HUES64 (cell line): ENCODE measurements at regions not wholly inside any gene's neighbourhood (a gene's known extent, or its start where the extent isn't known, plus 50 kb on each side); places are given as distances from the start of the nearest gene placed in this dataset.

Experiments
- H3K27ac ChIP-seq: 2 replicates; pipeline ENCODE4 v1.7.0; 2013; ENCODE audit warnings: low read depth, low read length, inconsistent platforms
- H3K27me3 ChIP-seq: 2 replicates; pipeline ENCODE4 v1.6.1; 2013; ENCODE audit warnings: mild to moderate bottlenecking, low read length; ENCODE audit not compliant: insufficient read depth
- H3K36me3 ChIP-seq: 2 replicates; pipeline ENCODE4 v1.6.1; 2013; ENCODE audit warnings: mild to moderate bottlenecking, low read length; ENCODE audit not compliant: insufficient read depth
- H3K4me1 ChIP-seq: 2 replicates; pipeline ENCODE4 v1.6.1; 2013; ENCODE audit warnings: mild to moderate bottlenecking, low read length, moderate library complexity; ENCODE audit not compliant: insufficient read depth
- H3K4me3 ChIP-seq: 2 replicates; pipeline ENCODE4 v1.5.1; 2013; ENCODE audit warnings: mild to moderate bottlenecking, low read length, moderate library complexity
- H3K9ac ChIP-seq: 2 replicates; pipeline ENCODE4 v1.6.1; 2013; ENCODE audit warnings: mild to moderate bottlenecking, low read depth, low read length
- H3K9me3 ChIP-seq: 2 replicates; pipeline ENCODE4 v1.6.1; 2013; ENCODE audit warnings: low read depth, low read length; ENCODE audit not compliant: insufficient read depth
- WGBS: fragments of 150-250, 120-280 bp; methylation state at CpG from one replicate; pipeline ENCODE4 v1.1.7; 2013; ENCODE audit warnings: missing lambda C conversion rate; 5-methylcytosine and 5-hydroxymethylcytosine counted together

DNA sequence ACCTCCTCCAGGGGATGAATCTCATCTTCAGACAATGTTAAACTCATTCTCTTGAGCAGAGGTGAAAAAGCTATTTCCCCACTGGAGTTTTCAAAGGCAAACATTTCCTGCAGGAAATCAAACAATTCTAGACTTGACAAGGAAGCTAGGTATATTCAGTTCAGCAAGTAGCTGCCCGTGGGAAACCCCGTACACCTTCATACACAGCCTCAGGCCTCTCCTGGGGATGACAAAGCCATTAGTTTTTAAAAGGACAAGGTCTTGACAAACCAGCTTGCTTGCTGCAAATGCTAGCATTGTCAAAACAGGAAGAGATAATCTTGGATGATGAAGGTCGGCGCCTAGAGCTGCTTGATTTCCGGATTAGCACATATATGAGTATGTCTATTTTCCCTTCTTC is 1630.8 kb upstream of the TENM4 start:
- Histone ChIP-seq H3K4me3 (no peak overlapping the region), H3K9me3 (no peaks in the 10 kb centered on the region), H3K4me1 (peaks cover 10% of the 10 kb centered on the region; the same call in 1 of the 2 replicates), H3K9ac (no peak overlapping the region), H3K27me3 (no peaks in the 10 kb centered on the region), H3K27ac (no peak overlapping the region), H3K36me3 (no peaks in the 10 kb centered on the region)
- WGBS, result 91% methylated on average over 5 of the region's 5 CpGs

- no peaks in the 10 kb centered on the region for H3K36me3 ChIP-seq
- 87% methylated on average over 4 of the region's 4 CpGs for WGBS
- no peaks in the 10 kb centered on the region for H3K9me3 ChIP-seq
- H3K9ac ChIP-seq, result no peak overlapping the region
- H3K27me3 ChIP-seq, result no peaks in the 10 kb centered on the region
- H3K4me1 ChIP-seq, result peaks cover 10% of the 10 kb centered on the region; the same call in 1 of the 2 replicates
- no peak overlapping the region for H3K27ac ChIP-seq
- no peak overlapping the region for H3K4me3 ChIP-seq
Observed at GRCh38 chr11:81070948-81071347, 1630.1 kb upstream of the TENM4 start.

GRCh38 chr11:81059356-81059755 is 1618.5 kb upstream of the TENM4 start:
- no peaks in the 10 kb centered on the region for H3K36me3 ChIP-seq
- WGBS, result 11% methylated on average over 1 of the region's 1 CpG
- H3K9me3 ChIP-seq, result no peaks in the 10 kb centered on the region
- H3K27me3 ChIP-seq, result no peaks in the 10 kb centered on the region
- peaks cover 5% of the 10 kb centered on the region for H3K4me1 ChIP-seq
- no peak overlapping the region for H3K27ac ChIP-seq
- H3K4me3 ChIP-seq, result no peak overlapping the region
- no peak overlapping the region for H3K9ac ChIP-seq

- H3K27me3 ChIP-seq, result no peaks in the 10 kb centered on the region
- no peak overlapping the region for H3K4me3 ChIP-seq
- no peaks in the 10 kb centered on the region for H3K9me3 ChIP-seq
- 92% methylated on average over 3 of the region's 3 CpGs for WGBS
- H3K27ac ChIP-seq, result no peak overlapping the region
- H3K4me1 ChIP-seq, result no peaks in the 10 kb centered on the region
- H3K9ac ChIP-seq, result no peak overlapping the region
- no peaks in the 10 kb centered on the region for H3K36me3 ChIP-seq
Observed at GRCh38 chr11:81052344-81053158, 1611.7 kb upstream of the TENM4 start.

DNA sequence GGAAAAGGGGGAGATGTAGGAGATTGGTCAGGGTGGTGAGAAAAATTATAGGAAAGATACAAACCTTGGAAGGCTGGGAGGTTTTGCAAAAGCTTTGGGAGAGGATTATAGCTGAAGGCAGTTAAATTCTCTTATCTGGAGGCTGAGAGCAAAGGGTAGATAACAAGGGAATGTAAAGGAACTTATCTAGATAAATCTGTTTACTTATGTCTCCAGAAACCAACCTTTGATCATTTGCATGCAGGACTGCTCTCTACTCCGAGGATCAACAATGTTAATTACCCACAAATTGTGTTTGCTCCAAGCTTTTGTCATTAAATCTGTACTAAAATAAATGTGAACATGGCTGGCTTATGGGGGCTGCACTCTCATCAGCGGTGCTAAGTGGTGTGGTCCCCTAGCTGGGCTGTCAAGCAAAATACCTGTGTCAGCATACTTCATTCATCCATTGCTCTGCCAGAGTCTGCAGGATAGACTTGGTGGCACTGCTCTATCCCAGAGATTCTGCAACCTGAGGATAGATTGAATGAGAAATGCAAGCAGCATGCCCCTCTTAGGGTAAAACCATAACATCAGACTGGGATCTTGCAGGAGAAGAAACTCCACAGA is 1599.2 kb upstream of the TENM4 start:
- H3K9me3 ChIP-seq, result peaks cover 10% of the 10 kb centered on the region

DNA sequence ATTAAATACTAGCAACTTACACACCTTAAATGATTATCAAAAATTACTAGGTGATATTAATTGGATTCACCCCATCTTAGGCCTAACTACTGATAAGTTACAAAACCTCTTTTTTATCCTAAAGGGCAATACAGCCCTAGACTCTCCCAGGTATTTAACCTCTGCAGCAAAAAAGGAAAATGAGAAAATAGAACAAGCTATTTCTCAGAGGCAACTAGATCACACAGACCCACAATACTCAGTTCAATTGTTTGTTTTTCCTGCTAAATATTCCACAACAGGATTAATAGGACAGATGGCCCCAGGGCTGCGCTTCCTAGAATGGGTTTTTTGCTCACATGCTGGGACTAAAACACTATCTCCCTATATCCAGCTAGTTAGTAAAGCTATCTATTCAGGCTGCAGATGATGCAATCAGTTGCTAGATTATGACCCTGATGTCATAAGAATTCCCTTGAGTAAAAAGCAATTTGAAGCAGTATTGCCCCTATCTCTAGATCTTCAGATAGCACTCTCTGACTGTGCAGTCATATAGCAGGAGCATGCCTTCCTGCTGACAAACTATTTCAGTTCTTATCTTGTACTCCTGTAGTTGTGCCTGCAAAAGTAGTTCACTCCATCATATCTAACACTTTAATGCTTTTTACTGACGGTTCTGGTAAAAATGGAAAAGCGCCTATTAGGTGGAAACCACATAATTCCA is 1595.5 kb upstream of the TENM4 start:
- WGBS, result over 99% methylated on average over 3 of the region's 3 CpGs
- no peak overlapping the region for H3K4me3 ChIP-seq
- H3K27ac ChIP-seq, result no peak overlapping the region
- no peaks in the 10 kb centered on the region for H3K4me1 ChIP-seq
- H3K9ac ChIP-seq, result no peak overlapping the region
- no peaks in the 10 kb centered on the region for H3K36me3 ChIP-seq
- no peaks in the 10 kb centered on the region for H3K27me3 ChIP-seq
- peaks cover 10% of the 10 kb centered on the region for H3K9me3 ChIP-seq

More for the DNA sequence above, 1599.2 kb upstream of the TENM4 start:
- Histone ChIP-seq H3K4me3 (no peak overlapping the region), H3K9ac (no peak overlapping the region), H3K36me3 (no peaks in the 10 kb centered on the region), H3K4me1 (no peaks in the 10 kb centered on the region), H3K27me3 (no peaks in the 10 kb centered on the region), H3K27ac (no peak overlapping the region)
- WGBS, result 93% methylated on average over 2 of the region's 2 CpGs

GRCh38 chr11:81033779-81034540 is 1593.1 kb upstream of the TENM4 start:
- 97% methylated on average over 6 of the region's 6 CpGs for WGBS
- Histone ChIP-seq H3K9ac (no peak overlapping the region), H3K9me3 (peaks cover 10% of the 10 kb centered on the region), H3K27ac (no peak overlapping the region), H3K36me3 (no peaks in the 10 kb centered on the region), H3K27me3 (no peaks in the 10 kb centered on the region), H3K4me3 (no peak overlapping the region), H3K4me1 (no peaks in the 10 kb centered on the region)

GRCh38 chr11:81032906-81033305 is 1592.1 kb upstream of the TENM4 start:
- Histone ChIP-seq H3K4me1 (no peaks in the 10 kb centered on the region), H3K27me3 (no peaks in the 10 kb centered on the region), H3K36me3 (no peaks in the 10 kb centered on the region), H3K27ac (no peak overlapping the region), H3K4me3 (no peak overlapping the region), H3K9me3 (peaks cover 10% of the 10 kb centered on the region), H3K9ac (no peak overlapping the region)
- 91% methylated on average over 10 of the region's 10 CpGs for WGBS

- Histone ChIP-seq H3K27me3 (no peaks in the 10 kb centered on the region), H3K4me3 (no peak overlapping the region), H3K27ac (no peak overlapping the region), H3K9ac (no peak overlapping the region), H3K36me3 (no peaks in the 10 kb centered on the region), H3K4me1 (no peaks in the 10 kb centered on the region), H3K9me3 (no peaks in the 10 kb centered on the region)
- WGBS, result 100% methylated on average over 1 of the region's 1 CpG
Observed at GRCh38 chr11:81030186-81030585, 1589.4 kb upstream of the TENM4 start.

- Histone ChIP-seq H3K36me3 (no peaks in the 10 kb centered on the region), H3K4me1 (no peaks in the 10 kb centered on the region), H3K4me3 (no peak overlapping the region), H3K27me3 (no peaks in the 10 kb centered on the region), H3K27ac (no peak overlapping the region), H3K9me3 (no peaks in the 10 kb centered on the region), H3K9ac (no peak overlapping the region)
- WGBS, result 93% methylated on average over 1 of the region's 1 CpG
Observed at GRCh38 chr11:81026032-81026431, 1585.2 kb upstream of the TENM4 start.

GRCh38 chr11:81022057-81022456 is 1581.2 kb upstream of the TENM4 start:
- no peaks in the 10 kb centered on the region for H3K27me3 ChIP-seq
- WGBS, result no CpG with 5 or more reads among the region's 1 CpG
- no peaks in the 10 kb centered on the region for H3K36me3 ChIP-seq
- H3K9ac ChIP-seq, result no peak overlapping the region
- H3K9me3 ChIP-seq, result no peaks in the 10 kb centered on the region
- no peak overlapping the region for H3K27ac ChIP-seq
- H3K4me3 ChIP-seq, result no peak overlapping the region
- H3K4me1 ChIP-seq, result no peaks in the 10 kb centered on the region
